Type B pancreatic cell (in vitro differentiated cells): ENCODE measurements at regions not wholly inside any gene's neighbourhood (a gene's known extent, or its start where the extent isn't known, plus 50 kb on each side); places are given as distances from the start of the nearest gene placed in this dataset.

Experiments used
- DNase-seq: peaks from one replicate; pipeline ENCODE4 v3.0.0; 2021; ENCODE audit warnings: mixed read lengths; ENCODE audit not compliant: unreplicated experiment; ENCODE audit errors: extremely low spot score
- H3K27ac Mint-ChIP-seq: 2 replicates; pipeline ENCODE4 v1.8.0; 2021; ENCODE audit warnings: mild to moderate bottlenecking, mixed read lengths
- H3K27me3 Mint-ChIP-seq: 2 replicates; pipeline ENCODE4 v1.8.0; 2021; ENCODE audit warnings: mixed read lengths
- H3K36me3 Mint-ChIP-seq: 2 replicates; pipeline ENCODE4 v1.8.0; 2021; ENCODE audit warnings: mixed read lengths
- H3K4me1 Mint-ChIP-seq: one replicate; pipeline ENCODE4 v1.8.0; 2021; ENCODE audit warnings: mixed read lengths; ENCODE audit not compliant: unreplicated experiment
- H3K4me3 Mint-ChIP-seq: 2 replicates; pipeline ENCODE4 v1.8.0; 2021; ENCODE audit warnings: mild to moderate bottlenecking, mixed read lengths
- H3K9me3 Mint-ChIP-seq: 2 replicates; pipeline ENCODE4 v1.8.0; 2021; ENCODE audit warnings: mixed read lengths
- TF ChIP-seq, protein P1 (sequence below): fragments of 200-600 bp; sonication (generic); conservative IDR thresholded peaks from 2 replicates; pipeline ENCODE4 v1.5.0; 2021; ENCODE audit warnings: antibody characterized with exemption, mild to moderate bottlenecking

GRCh38 chr13:64041296-64041695 lies 2625.6 kb upstream of the PCDH20 start:
- Mint-ChIP-seq H3K27me3 (no peaks in the 10 kb centered on the region), H3K27ac (no peak overlapping the region), H3K36me3 (no peaks in the 10 kb centered on the region), H3K4me3 (no peak overlapping the region), H3K4me1 (no peaks in the 10 kb centered on the region), H3K9me3 (no peaks in the 10 kb centered on the region)
- TF ChIP-seq, protein P1, sequence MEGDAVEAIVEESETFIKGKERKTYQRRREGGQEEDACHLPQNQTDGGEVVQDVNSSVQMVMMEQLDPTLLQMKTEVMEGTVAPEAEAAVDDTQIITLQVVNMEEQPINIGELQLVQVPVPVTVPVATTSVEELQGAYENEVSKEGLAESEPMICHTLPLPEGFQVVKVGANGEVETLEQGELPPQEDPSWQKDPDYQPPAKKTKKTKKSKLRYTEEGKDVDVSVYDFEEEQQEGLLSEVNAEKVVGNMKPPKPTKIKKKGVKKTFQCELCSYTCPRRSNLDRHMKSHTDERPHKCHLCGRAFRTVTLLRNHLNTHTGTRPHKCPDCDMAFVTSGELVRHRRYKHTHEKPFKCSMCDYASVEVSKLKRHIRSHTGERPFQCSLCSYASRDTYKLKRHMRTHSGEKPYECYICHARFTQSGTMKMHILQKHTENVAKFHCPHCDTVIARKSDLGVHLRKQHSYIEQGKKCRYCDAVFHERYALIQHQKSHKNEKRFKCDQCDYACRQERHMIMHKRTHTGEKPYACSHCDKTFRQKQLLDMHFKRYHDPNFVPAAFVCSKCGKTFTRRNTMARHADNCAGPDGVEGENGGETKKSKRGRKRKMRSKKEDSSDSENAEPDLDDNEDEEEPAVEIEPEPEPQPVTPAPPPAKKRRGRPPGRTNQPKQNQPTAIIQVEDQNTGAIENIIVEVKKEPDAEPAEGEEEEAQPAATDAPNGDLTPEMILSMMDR, result no peak
- no peak for DNase-seq

DNA sequence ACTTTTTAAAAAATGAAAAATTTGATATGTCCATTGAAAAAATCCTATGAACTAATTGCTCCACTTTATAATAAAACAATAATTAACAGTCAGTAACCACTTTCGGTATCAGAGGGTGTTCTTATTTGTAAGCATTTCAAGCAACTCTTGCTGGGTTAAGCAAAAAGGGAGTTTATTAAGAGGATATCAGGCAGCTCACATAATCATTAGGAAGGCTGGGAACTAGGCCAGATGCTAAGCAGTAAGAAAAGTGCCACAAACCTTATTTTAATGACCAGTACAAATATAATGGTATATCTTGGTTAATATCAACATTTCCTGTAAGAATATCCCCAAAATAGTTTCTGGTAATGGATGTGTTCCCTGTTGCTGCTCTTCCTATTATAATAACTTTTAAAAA lies 2618.3 kb upstream of the PCDH20 start:
- H3K4me1 Mint-ChIP-seq, result no peaks in the 10 kb centered on the region
- no peaks in the 10 kb centered on the region for H3K36me3 Mint-ChIP-seq
- H3K27me3 Mint-ChIP-seq, result no peaks in the 10 kb centered on the region
- DNase-seq, result no peak
- no peak overlapping the region for H3K4me3 Mint-ChIP-seq
- H3K27ac Mint-ChIP-seq, result no peak overlapping the region
- H3K9me3 Mint-ChIP-seq, result no peaks in the 10 kb centered on the region
- TF ChIP-seq, protein P1, result no peak

DNA sequence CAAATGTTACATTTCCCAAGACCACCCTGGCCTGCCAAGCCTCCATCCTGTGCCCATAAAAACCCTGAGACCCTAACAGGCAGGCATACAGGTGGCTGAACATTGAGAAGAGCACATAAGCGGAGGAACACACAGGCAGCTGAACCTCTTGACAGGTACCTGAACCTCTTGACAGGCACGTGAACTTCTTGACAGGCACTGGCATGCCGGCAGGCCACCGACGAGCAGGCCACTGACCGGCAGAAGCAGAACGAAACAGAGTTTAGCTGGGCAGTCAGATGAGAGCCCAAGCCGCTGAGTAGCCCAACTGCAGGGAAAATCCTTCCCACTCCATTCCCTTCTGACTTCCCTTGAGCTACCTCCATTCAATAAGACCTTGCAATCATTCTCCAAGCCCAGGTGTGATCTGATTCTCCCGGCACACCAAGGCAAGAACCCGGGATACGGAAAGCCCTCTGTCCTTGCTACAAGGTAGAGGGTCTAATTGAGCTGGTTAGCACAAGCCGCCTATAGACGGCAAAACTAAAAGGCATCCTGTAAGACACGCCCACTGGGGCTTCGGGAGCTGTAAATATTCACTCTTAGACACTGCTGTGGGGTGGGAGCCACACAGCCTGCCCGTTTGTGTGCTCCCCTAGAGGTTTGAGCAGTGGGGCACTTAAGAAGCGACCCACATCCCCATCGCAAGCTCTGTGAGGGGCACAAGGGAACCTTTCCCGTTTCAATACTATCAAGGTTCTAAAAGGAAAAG lies 2613.9 kb upstream of the PCDH20 start:
- no peaks in the 10 kb centered on the region for H3K36me3 Mint-ChIP-seq
- no peak for DNase-seq
- no peaks in the 10 kb centered on the region for H3K4me1 Mint-ChIP-seq
- no peaks in the 10 kb centered on the region for H3K27me3 Mint-ChIP-seq
- TF ChIP-seq, protein P1, result no peak
- H3K27ac Mint-ChIP-seq, result no peak overlapping the region
- no peak overlapping the region for H3K4me3 Mint-ChIP-seq
- H3K9me3 Mint-ChIP-seq, result no peaks in the 10 kb centered on the region

- H3K27me3 Mint-ChIP-seq, result no peaks in the 10 kb centered on the region
- TF ChIP-seq, protein P1, result no peak
- H3K4me1 Mint-ChIP-seq, result no peaks in the 10 kb centered on the region
These were observed 2612.9 kb upstream of the PCDH20 start for GRCh38 chr13:64028551-64028950.

DNA sequence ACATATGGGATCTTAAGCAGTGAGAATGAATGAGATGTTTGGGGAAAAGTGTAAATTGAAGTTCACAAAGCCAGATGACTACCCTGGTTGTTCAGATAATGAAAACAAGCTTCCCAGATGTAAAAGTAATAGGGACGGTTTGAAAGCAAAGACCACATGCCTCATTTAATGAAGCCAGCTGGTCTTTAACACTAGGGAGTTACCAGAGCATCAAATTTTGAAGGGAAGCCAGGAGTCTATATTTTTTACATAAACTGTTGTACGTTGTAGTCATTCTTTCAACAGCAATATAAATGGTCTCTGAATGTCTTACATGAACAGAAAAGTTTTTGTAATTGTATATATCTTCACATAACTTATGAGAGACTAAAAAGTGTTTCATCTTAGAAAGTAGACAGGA lies 2604.5 kb upstream of the PCDH20 start:
- Mint-ChIP-seq H3K4me3 (no peak overlapping the region), H3K36me3 (no peaks in the 10 kb centered on the region), H3K27me3 (no peaks in the 10 kb centered on the region), H3K9me3 (no peaks in the 10 kb centered on the region), H3K4me1 (no peaks in the 10 kb centered on the region), H3K27ac (no peak overlapping the region)
- no peak for DNase-seq
- TF ChIP-seq, protein P1, result no peak

More at GRCh38 chr13:64028551-64028950, 2612.9 kb upstream of the PCDH20 start:
- Mint-ChIP-seq H3K9me3 (no peaks in the 10 kb centered on the region), H3K36me3 (no peaks in the 10 kb centered on the region), H3K27ac (no peak overlapping the region), H3K4me3 (no peak overlapping the region)
- no peak for DNase-seq
